ENCODE measurements at regions not wholly inside any gene's neighbourhood (a gene's known extent, or its start where the extent isn't known, plus 50 kb on each side); places are given as distances from the start of the nearest gene placed in this dataset.

GRCh38 chr9:26457151-26457550 lies 435.5 kb downstream of the CAAP1 start:
- H3K27me3 ChIP-seq (ENCODE audit: insufficient read depth, poor library complexity, severe bottlenecking): no peaks in the 10 kb centered on the region
- TF ChIP-seq CTCF (IDR thresholded peaks at IDR 0.05; ENCODE audit: insufficient read depth, low read length) (no peak), GABPA (IDR thresholded peaks at IDR 0.05; ENCODE audit: low read depth) (no peak), POLR2AphosphoS5 (IDR thresholded peaks at IDR 0.05; ENCODE audit: low read depth) (no peak), SPI1 (IDR thresholded peaks at IDR 0.05; ENCODE audit: borderline replicate concordance, low read depth) (no peak)
- TF ChIP-seq, protein P1, sequence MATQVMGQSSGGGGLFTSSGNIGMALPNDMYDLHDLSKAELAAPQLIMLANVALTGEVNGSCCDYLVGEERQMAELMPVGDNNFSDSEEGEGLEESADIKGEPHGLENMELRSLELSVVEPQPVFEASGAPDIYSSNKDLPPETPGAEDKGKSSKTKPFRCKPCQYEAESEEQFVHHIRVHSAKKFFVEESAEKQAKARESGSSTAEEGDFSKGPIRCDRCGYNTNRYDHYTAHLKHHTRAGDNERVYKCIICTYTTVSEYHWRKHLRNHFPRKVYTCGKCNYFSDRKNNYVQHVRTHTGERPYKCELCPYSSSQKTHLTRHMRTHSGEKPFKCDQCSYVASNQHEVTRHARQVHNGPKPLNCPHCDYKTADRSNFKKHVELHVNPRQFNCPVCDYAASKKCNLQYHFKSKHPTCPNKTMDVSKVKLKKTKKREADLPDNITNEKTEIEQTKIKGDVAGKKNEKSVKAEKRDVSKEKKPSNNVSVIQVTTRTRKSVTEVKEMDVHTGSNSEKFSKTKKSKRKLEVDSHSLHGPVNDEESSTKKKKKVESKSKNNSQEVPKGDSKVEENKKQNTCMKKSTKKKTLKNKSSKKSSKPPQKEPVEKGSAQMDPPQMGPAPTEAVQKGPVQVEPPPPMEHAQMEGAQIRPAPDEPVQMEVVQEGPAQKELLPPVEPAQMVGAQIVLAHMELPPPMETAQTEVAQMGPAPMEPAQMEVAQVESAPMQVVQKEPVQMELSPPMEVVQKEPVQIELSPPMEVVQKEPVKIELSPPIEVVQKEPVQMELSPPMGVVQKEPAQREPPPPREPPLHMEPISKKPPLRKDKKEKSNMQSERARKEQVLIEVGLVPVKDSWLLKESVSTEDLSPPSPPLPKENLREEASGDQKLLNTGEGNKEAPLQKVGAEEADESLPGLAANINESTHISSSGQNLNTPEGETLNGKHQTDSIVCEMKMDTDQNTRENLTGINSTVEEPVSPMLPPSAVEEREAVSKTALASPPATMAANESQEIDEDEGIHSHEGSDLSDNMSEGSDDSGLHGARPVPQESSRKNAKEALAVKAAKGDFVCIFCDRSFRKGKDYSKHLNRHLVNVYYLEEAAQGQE (IDR thresholded peaks at IDR 0.05; ENCODE audit: insufficient replicate concordance, low read depth): no peak
- no peak for DNase-seq (ENCODE audit: low read depth in 1 of 2, low spot score in 1 of 2)
- H3K27ac ChIP-seq (replicated peaks): no peak overlapping the region
- no peak overlapping the region for H3K4me3 ChIP-seq (replicated peaks; ENCODE audit: insufficient read depth, low read length)

DNA sequence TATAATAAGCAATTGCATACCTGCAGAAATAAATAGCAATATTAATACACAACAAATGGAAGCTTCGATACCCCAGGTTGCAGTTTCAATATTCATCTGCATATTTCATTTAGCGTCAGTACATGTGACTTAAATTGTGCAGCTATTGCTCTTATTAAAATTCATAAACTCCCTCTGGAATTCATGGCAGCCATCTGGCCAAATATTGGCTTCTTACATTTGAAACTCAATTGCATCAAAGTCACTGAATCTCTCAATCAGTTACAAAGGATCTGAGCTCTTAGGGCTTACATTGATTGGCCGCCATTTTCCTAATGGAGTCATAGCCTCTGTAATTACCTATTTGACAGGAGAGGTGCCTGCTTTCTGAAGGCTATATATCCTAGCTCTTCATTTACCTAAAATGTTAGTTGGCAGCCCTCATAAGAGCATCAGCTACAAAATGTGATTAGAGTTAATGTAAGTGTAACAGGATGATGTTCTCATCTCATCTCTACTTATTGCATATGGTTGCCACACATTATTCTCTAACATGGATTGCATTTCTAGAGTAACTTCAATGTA lies 453.5 kb downstream of the CAAP1 start:
- Histone ChIP-seq H3K27ac (replicated peaks) (no peak overlapping the region), H3K27me3 (ENCODE audit: insufficient read depth, poor library complexity, severe bottlenecking) (no peaks in the 10 kb centered on the region), H3K4me3 (replicated peaks; ENCODE audit: insufficient read depth, low read length) (no peak overlapping the region)
- TF ChIP-seq POLR2AphosphoS5 (IDR thresholded peaks at IDR 0.05; ENCODE audit: low read depth) (no peak), SPI1 (IDR thresholded peaks at IDR 0.05; ENCODE audit: borderline replicate concordance, low read depth) (no peak), GABPA (IDR thresholded peaks at IDR 0.05; ENCODE audit: low read depth) (no peak), CTCF (IDR thresholded peaks at IDR 0.05; ENCODE audit: insufficient read depth, low read length) (no peak)
- TF ChIP-seq, protein P1 (IDR thresholded peaks at IDR 0.05; ENCODE audit: insufficient replicate concordance, low read depth): no peak
- no peak for DNase-seq (ENCODE audit: low read depth in 1 of 2, low spot score in 1 of 2)

DNA sequence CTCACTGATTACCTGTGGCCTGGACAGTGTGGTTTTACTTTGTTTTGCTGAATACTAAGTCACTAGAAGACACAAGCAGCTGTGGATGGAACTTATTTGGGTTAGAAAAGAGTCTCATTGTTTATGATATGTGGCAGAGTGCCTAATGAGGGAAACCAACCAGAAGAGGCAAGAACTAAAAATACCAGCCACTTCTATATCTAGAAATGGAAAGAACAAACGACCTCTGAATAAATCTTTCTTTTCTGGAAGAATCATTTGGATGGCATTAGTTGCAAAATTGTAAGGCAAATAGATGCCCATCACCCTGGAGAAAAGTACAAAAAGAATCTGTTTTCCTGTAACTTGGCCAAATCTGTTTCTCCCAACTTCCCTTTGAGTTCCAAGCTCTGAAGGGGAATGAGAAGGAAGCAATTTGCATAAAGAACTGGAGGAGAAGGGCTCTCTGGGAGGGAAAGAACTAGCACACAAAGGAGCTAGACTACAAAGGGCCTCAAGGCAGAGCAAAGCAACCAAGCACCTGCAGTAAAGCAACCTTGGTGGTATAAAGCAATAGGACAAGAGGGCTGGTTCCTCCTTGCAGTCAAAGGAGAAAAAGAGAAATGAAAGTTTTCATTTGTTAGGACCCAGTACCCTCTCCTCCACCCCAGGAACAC lies 455.4 kb downstream of the CAAP1 start:
- TF ChIP-seq GABPA (IDR thresholded peaks at IDR 0.05; ENCODE audit: low read depth) (no peak), POLR2AphosphoS5 (IDR thresholded peaks at IDR 0.05; ENCODE audit: low read depth) (no peak), SPI1 (IDR thresholded peaks at IDR 0.05; ENCODE audit: borderline replicate concordance, low read depth) (no peak), CTCF (IDR thresholded peaks at IDR 0.05; ENCODE audit: insufficient read depth, low read length) (no peak)
- TF ChIP-seq, protein P1 (IDR thresholded peaks at IDR 0.05; ENCODE audit: insufficient replicate concordance, low read depth): no peak
- no peak overlapping the region for H3K27ac ChIP-seq (replicated peaks)
- H3K27me3 ChIP-seq (ENCODE audit: insufficient read depth, poor library complexity, severe bottlenecking): no peaks in the 10 kb centered on the region
- H3K4me3 ChIP-seq (replicated peaks; ENCODE audit: insufficient read depth, low read length): no peak overlapping the region
- no peak for DNase-seq (ENCODE audit: low read depth in 1 of 2, low spot score in 1 of 2)
